B cell (primary cell): ENCODE measurements at regions not wholly inside any gene's neighbourhood (a gene's known extent, or its start where the extent isn't known, plus 50 kb on each side); places are given as distances from the start of the nearest gene placed in this dataset.

ENCODE experiments used
- EZH2 ChIP-seq: IDR thresholded peaks from 2 replicates; pipeline ENCODE4 v1.6.1; 2012; ENCODE audit warnings: borderline replicate concordance, low read depth, mild to moderate bottlenecking, moderate library complexity, low read length; ENCODE audit not compliant: insufficient read depth, poor library complexity, severe bottlenecking
- TF ChIP-seq, protein P1 (sequence below): fragments of 200-600 bp; IDR thresholded peaks from one replicate; pipeline ENCODE4 v1.8.0; 2022; ENCODE audit warnings: antibody characterized with exemption, mild to moderate bottlenecking

DNA sequence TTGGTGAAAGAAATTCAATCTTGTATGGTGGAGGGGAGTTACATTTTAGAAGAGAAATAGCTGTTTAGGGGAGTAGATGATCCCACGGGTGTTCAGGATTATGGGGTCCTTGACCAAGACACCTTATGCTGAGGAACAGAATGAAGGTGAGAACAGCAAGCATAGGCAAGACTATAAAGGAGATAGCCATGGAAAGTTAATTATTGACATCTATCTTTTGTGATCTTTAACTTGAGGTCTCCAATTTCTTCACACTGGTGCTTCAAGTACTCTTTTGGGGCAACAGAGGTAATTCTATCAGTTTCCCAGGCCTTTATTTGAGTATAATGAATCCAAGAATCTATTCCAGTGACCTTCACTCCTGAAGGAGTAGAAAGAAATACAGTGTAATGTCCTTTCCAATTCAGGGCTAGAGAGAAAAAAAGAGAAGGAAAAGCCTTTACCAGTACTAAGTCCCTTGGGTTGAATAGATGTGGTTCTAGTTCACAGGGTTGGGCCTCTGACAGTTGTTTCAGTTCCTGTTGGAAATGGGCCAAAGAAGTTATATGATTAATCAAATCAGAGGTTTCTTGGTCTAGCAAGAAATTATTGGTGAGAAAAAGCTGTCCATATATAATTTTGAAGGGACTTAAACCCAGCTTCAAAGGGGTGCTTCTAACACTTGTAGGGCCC is 2104.1 kb upstream of the ACO1 start:
- TF ChIP-seq, protein P1, sequence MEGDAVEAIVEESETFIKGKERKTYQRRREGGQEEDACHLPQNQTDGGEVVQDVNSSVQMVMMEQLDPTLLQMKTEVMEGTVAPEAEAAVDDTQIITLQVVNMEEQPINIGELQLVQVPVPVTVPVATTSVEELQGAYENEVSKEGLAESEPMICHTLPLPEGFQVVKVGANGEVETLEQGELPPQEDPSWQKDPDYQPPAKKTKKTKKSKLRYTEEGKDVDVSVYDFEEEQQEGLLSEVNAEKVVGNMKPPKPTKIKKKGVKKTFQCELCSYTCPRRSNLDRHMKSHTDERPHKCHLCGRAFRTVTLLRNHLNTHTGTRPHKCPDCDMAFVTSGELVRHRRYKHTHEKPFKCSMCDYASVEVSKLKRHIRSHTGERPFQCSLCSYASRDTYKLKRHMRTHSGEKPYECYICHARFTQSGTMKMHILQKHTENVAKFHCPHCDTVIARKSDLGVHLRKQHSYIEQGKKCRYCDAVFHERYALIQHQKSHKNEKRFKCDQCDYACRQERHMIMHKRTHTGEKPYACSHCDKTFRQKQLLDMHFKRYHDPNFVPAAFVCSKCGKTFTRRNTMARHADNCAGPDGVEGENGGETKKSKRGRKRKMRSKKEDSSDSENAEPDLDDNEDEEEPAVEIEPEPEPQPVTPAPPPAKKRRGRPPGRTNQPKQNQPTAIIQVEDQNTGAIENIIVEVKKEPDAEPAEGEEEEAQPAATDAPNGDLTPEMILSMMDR: no peak
- TF ChIP-seq EZH2: no peak
